Fibroblast of skin of abdomen (primary cell): ENCODE measurements at regions not wholly inside any gene's neighbourhood (a gene's known extent, or its start where the extent isn't known, plus 50 kb on each side); places are given as distances from the start of the nearest gene placed in this dataset.

ENCODE experiments used
- DNase-seq: peaks from one replicate; pipeline ENCODE4 v3.0.0-alpha.2; 2013

DNA sequence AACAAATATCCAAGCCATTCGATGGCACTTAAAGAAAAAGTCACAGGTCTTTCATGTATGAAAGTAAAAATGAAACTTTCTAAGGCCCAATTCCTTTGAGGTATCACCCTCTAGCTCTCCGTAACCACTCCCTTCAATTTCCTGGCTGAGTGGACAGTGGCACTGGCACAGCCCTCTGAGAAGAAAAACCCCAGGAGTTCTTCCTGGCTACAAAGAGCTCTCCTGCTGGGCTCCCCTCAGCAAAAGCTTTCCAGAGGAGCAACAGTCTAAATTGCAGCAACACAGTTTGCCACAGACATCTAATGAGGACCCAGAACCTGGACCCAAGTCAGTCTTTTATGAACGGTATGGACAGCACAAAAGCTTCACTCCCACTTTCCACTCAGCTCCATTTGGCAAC is 71.8 kb downstream of the FUNDC1 start:
- DNase-seq: no peak

GRCh38 chrX:44462850-44463249 is 79.8 kb downstream of the FUNDC1 start:
- no peak for DNase-seq

DNA sequence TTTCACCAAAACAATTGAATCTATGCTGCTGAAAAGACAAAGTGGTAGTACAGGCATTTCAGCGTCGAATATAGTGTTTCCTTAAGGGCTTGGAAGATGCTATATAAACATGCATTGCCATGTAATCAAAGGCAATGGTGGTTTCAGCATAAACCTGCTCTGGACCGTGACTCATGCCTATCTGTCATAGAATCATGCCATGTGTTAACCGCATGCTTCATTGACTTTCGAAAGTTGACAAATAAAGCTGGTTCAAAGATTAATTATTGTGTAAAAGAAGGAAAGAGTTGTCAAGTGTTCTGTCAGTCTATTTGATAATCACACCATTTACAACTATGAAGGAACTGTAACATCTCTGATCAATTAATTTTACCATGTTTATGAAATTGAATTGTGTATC is 83.2 kb downstream of the FUNDC1 start:
- no peak for DNase-seq

GRCh38 chrX:44456685-44457084 is 86.0 kb downstream of the FUNDC1 start:
- no peak for DNase-seq

DNA sequence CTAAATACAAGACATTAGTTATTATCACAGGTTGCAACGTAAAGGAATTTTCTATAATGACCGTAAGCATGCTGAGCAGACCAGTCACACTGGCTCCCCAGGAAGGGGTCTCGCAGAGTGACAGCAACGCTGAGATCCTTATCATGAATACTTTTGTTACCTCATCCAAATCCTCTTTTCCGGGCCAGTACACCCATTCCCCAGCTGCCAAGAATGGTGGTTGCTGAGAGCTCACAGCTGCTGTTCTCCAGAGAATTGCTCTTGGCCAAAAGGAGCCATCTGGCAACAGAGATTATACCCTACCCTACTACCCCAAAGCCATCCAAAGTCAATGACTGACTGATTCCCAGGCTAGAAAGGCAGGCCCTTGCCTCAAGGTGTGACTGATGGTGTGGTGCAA is 91.6 kb downstream of the FUNDC1 start:
- no peak for DNase-seq

- DNase-seq: no peak
Observed at GRCh38 chrX:44447214-44447613, 95.4 kb downstream of the FUNDC1 start.

DNA sequence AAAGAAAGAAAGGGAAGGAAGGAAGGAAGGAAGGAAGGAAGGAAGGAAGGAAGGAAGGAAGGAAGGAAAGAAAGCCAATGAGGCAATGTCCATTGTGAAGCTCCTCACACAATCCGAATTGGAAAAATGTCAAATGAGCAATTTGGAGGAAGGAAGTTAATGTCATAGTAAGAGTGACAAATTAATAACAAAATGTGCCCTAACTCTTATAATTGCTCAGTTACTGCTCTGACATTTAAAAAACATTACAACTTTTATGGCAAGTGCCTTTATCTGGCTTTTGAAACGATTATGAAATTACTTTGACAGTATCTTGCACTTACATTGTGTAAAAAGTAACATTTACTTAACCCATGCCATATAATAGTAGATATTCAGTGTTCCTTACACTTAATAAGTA is 96.5 kb upstream of the EFHC2 start:
- no peak for DNase-seq

DNA sequence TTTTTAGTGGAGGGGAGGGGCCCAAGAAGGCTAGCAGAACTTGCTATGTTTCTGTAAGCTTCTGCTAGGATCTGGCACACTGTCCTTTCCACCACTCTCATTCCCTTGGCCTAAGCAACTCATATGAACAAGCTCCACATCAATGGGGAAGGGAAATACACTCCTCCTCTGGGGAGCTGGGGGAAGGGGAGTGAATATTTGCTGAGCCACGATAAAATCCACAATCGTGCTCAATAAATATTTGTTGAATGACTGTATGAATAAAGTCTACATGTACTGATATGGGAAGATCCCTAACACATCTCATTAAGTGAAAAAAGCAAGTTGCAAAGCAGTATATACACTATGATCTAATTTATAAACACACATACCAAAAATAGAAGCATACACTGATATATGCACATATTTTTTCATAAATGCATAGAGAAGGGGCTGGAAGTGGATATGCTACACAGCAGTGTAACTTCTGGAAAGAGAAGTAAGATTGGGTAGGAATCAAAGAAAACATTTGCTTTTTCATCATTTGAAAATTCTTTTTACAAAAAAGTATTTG is 95.8 kb upstream of the EFHC2 start:
- no peak for DNase-seq

GRCh38 chrX:44435047-44435446 is 91.6 kb upstream of the EFHC2 start:
- DNase-seq: no peak

DNA sequence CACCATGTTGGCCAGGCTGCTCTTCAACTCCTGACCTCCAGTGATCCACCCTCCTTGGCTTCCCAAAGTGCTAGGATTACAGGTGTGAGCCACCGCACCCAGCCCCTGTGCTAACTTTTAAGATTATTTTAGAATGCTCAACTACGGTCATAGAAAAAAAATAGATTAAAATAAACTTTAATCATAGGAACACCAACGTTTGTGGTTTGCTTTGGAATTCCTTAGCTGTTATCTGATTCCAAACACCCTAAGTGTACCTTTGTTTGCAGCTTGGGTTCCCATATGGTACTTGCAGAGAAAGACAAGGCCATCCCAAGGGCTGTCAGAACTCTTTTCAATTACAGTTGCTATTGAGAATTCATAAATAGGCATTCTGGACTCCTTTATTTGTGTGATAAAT is 90.1 kb upstream of the EFHC2 start:
- no peak for DNase-seq

DNA sequence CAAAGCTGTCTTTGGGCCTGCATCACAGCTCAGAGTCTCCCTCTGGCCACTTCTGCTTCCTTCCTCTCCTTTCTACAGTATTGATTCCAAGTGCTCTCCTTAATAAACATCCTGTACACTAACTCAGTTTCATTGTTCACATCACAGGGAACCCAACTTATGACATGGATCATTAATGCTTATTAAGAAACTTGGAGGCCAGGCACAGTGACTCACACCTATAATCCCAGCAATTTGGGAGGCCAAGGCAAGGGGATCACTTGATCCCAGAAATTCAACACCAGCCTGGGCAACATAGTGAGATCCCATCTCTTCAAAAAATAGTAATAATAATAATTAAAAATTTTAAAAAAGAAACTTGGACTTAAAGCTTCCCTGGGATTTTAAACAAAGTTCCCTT is 89.2 kb upstream of the EFHC2 start:
- DNase-seq: peak; percentile 17

- DNase-seq: no peak
Observed at GRCh38 chrX:44431194-44431593, 87.7 kb upstream of the EFHC2 start.

- DNase-seq: no peak
Observed at GRCh38 chrX:44428989-44429627, 85.6 kb upstream of the EFHC2 start.

GRCh38 chrX:44422631-44423030 is 79.2 kb upstream of the EFHC2 start:
- DNase-seq: no peak

GRCh38 chrX:44415639-44416386 is 72.3 kb upstream of the EFHC2 start:
- DNase-seq: no peak

DNA sequence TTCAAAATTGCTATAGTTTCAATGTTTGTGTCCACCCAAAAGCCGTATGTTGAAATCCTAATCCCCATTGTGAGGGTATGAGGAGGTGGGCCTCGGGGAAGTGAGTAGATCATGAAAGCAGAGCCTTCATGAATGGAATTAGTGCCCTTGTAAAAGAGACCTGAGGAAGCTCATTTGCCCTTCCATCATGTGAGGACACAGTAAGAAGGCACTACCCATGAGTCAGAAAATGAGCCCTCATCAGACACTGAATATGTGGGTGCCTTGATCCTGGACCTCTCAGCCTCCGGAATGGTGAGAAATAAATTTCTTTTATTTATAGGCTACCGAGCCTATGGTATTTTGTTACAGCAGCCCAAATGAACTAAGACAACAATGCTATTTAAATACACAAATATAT is 57.7 kb upstream of the EFHC2 start:
- no peak for DNase-seq

DNA sequence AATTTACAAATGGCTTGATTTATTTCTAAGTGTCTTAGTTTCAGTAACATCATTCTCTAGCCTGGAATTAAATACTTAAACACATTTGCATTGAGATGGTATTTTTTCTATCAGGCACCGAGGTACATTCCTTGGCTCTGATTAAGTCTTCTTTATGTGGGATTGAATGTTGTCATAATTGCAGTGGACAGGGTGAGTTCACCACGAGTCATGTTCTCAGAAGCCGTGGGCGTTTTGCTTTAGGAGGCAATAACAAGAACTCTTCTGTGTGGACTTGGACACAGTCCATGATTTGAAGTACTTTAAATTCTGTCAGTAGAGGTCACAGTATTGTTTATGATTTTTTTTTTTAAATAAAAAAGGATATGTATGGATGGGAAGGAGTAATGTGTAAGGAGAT is 57.1 kb upstream of the EFHC2 start:
- peak; percentile 92 for DNase-seq

DNA sequence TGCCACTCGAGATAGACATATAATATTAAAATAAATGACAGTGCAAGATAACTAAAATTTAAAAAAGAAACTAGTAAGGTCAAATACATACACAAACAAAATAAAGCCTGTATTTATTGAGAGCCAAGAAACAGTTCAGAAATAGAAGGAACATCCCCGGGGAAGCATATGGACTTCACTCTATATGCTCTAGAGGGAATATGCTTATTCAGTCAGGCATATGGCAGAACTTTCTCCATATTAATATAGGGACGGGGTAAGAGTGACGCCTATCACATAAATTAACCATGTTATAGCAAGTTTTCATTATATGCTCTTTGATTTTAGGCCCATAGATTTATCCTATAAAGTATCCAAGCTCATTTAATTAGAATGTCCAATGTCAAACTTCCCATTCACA is 56.7 kb upstream of the EFHC2 start:
- no peak for DNase-seq
